Renal pelvis (tissue), 1 donor: ENCODE measurements at regions not wholly inside any gene's neighbourhood (a gene's known extent, or its start where the extent isn't known, plus 50 kb on each side); places are given as distances from the start of the nearest gene placed in this dataset.

Experiments used
- DNase-seq: peaks from one replicate; pipeline ENCODE4 v3.0.0-alpha.2; 2013

- DNase-seq, result peak; percentile 34
Measured at GRCh38 chr9:107118863-107119624, 164.0 kb upstream of the RAD23B start.

DNA sequence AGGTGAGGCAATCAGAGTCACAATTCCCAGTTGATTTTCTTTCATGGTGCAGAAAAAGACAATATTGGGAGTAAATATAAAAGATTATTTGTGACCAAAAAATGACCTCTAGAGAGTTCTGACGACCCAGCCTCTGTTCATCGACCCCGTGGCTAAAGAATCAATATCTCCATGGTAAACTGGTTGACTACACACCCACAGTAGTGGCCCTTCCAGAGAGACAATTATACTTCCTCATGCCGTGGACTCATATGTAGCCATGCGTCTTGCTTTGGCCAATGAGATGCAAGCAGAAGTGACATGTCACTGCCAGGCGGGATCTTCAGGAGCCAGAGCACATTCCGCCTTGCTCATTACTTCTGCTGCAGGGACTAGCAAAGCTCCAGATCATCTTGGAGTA is 163.3 kb upstream of the RAD23B start:
- no peak for DNase-seq

GRCh38 chr9:107123389-107123788 is 159.7 kb upstream of the RAD23B start:
- no peak for DNase-seq

DNA sequence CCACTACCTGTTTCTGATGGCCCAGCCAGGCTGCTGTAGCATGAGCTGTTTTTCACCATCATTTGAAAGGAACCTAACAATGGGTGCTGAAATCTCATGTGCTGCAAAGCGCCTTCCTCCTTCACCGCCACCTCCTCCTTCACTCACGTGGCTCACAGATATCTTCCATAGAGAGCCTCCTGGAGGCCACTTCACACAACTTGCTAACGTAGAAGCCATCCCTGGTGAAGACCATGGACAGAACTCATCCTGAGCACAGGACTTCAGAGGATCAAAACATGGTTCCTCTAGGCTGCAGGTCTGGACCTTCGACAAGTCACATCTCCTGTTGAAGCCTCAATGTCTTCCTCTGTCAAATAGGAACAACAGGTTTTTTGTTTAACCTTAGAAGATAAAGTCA is 155.5 kb upstream of the RAD23B start:
- no peak for DNase-seq

DNA sequence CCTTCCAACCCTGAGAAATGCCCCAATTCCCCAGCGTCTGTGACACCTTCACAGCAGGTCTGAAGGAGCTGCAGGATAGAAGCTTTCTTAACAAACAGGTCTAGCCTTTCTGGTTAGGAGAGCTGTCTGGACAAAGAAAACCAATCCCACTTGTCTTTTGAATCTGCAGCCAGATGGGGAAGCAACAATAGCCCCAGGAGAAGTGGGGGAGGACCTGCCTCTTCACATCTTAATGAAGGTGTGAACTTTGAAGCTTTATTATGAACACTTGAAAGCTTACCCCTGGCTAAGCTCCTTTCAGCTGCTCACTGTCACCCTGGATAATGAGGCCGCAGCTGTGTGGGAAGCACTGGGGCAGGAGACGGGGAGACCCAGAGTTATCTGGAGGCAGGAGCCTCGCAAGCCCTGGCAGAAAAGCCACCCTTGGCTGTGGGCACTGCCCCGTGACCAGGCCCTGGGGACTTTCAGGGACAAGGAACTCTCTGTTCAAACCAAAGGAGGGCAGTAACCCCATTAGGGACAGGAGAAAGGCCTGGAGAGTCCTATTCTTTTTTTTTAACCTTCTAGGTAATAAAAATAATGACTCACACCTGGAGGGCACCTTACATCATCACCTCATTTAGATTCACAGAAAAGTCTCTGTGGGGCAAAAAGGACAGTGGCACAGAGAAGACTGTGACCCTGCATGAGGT is 151.8 kb upstream of the RAD23B start:
- no peak for DNase-seq

- no peak for DNase-seq
Measured at GRCh38 chr9:107136296-107136695, 146.8 kb upstream of the RAD23B start.

- DNase-seq, result no peak
Measured at GRCh38 chr9:107137495-107138202, 145.4 kb upstream of the RAD23B start.

DNA sequence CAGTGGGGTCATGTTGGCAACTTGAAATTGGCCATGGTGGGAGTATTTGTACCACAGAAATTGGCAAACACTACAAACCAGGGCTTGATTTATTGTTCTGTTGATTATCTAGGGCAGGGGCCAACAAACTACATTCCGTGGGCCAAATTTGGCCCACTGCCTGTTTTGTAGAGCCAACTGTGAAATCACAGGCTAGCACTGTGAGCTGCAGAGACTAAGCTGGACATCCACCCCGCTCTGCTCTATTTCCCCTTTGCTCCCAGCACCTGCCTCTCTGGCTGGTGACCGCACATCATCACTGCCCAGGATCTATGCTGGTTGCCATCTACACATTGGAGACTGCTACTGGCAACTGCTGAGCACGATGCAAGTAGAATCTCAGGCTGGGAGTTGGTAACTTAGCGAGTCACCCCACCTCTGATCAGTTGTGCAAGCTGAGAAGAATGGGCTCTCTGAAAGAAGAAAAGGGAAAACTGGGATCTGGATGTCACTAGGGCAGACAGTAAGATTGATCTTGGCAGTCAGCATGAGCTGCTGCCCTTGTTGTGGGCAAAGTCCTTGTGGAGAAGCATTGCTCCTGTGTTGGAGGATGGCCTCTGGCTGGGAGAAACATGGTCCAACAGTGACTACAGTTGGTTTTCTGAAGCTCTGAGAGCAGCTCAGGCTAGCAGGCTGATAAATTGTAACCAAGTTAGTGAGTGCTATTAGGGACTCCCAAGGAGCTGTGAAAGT is 144.7 kb upstream of the RAD23B start:
- DNase-seq, result no peak

DNA sequence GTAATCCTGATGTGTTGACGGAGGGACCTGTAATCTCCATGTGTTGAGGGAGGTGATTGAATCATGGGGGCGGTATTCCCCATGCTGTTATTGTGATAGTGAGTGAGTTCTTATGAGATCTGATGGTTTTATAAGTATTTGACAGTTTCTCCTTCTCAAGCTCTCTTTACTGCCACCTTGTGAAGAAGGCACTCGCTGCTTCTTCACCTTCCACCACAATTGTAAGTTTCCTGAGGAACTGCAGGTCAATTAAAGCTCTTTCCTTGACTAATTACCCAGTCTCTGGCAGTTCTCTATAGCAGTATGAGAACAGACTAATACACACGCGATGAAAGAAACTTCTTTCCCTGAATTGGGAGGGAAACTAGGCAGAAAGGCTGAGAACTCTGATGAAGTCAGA is 141.1 kb upstream of the RAD23B start:
- DNase-seq, result no peak

DNA sequence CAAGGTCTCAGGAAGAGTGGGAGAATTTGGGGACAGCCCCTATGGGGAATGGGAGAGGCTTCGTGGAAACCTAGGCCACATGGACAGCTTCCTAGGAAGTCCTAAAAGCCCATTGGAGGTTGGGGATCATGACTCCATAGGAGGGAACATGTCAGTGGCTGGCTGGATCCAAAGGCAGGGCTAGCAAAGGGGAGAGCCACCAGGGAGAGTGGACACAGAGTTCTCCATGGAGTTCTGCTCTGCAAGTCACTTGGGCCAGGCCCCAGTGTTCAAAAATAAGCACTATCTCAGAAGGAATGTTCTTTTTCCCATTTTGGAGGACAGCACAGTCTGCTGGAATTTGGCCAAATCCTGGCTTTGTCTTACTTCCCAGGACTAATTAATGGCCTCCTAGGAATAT is 140.6 kb upstream of the RAD23B start:
- DNase-seq, result no peak

GRCh38 chr9:107142896-107143603 is 140.0 kb upstream of the RAD23B start:
- DNase-seq, result no peak

GRCh38 chr9:107144475-107144874 is 138.6 kb upstream of the RAD23B start:
- no peak for DNase-seq

GRCh38 chr9:107147134-107147533 is 135.9 kb upstream of the RAD23B start:
- no peak for DNase-seq

DNA sequence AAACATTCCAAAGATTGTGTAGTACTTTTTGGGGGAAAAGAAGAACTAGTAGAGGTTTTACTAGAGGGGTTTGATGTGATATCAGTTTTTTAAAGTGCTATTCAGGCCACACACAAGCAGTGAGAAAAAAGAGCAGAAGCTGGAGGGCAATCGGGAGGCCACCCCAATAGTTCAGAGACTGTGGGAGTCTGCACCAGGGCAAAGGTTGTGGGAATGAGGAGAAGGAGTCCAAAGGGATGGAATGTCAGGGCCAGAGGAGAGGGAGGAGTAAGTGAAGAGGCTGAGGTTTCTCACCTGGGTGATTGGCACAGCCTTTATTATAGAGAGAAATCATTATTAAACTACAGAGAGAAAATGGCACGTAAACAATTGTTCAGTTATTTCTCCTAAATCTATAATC is 134.9 kb upstream of the RAD23B start:
- no peak for DNase-seq

DNA sequence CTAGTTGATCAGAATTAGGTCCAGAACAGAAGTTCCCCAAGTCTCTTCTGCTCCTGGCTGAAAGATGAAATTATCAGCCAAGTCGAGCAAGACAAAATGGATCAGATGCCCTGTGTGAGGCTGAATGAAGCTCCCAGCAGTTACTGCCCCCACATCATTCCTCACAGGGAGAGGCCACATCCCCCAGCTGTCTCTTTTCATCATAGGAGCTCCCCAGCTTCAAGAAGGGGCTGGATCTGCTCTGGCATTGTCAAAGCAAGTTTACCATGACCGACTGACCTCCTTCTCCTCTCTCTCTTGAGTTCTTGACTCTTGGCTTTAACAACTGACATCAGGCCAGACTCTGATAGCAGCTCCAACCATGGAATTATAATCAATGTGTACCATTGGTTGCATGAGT is 133.3 kb upstream of the RAD23B start:
- no peak for DNase-seq

DNA sequence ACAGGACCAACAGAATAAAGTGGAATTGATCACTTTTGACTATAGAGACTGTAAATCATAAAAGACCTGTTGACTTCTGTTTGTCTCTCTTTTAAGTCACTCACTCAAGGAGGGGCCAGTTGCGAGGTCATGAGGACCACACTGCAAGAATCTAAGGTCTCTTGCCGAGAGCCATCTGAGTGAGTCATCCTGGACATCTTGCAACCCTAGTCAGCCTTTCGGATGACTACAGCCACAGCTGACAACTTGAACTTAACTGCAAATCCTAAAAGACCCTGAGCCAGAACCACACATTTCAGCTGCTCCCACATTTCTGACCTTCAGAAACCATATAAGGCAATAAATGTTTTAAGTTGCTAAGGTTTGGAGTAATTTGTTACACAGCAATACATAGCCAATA is 129.7 kb upstream of the RAD23B start:
- no peak for DNase-seq

GRCh38 chr9:107154291-107154690 is 128.8 kb upstream of the RAD23B start:
- no peak for DNase-seq

GRCh38 chr9:107154766-107155165 is 128.3 kb upstream of the RAD23B start:
- no peak for DNase-seq

DNA sequence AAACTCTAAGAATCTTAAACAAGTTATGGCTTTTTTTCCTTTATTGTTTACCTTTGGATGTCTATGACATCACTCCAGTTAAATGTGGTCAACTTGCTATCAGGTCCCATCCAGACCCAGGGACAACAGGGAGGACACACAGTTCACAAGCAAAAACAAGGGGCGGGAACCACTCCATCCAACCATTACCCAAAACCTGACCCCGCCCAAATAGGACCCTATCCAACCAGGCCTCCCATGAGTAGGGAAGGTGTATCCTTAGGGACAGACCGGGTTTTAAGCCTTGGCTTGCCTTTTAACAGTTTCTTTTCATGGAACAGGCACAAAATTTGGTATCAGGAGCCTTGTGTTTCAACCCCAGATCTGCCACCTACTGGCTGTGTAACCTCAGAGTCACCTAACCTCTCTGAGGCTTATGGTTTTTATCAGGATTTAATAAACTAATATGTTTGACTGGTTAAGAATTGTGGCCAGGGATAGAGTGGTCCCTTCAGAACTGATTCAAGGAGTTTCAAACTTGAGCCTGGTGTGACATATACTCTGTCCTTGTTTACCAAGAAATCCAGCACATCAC is 127.7 kb upstream of the RAD23B start:
- DNase-seq, result no peak

DNA sequence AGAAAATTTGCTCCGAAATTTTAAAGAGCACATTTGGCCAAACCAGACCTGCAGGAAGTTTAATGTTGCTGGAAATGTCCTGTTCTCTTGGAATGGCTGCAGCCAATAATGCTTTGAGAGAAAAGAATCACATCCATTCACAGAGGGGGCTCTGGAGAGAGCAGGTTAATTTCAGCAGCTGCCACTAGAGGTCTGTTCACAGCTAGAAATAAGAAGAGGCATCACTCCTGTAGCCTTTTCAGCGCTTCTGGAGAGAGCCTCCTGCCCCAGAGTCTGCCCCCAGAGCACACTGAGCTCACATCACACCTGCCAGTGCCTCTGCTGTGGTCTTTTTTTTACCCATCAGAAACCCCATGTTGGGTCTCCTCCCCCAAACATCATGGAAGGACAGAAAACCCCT is 124.8 kb upstream of the RAD23B start:
- DNase-seq, result peak; percentile 21

GRCh38 chr9:107161338-107161737 is 121.7 kb upstream of the RAD23B start:
- DNase-seq, result no peak
